Ureter (tissue), 1 donor: ENCODE measurements at regions not wholly inside any gene's neighbourhood (a gene's known extent, or its start where the extent isn't known, plus 50 kb on each side); places are given as distances from the start of the nearest gene placed in this dataset.

Experiments
- DNase-seq: peaks from one replicate; pipeline ENCODE4 v3.0.0-alpha.2; 2020; ENCODE audit warnings: low spot score
- donor health status: DM: yes; HTN: yes; CAD: no.

DNA sequence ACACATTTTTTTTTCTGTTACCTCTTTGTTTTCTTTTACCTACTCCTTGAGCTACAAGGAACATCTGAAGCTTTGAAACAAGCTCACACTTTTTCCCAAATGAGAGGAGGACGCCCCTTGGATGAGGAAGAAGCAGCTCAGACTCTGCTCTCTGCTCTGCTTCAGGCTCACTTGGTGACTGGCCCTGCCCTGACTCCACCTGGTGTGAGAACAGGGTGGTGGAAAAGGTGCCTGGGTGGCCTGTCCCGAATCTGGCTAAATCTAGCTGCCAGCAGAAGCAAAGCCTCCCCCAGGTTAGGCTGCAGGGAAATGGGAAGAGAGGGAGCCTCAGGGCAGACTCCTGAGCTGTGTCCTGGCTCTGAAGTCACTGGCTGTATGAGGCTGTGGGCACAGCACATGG is 68.0 kb upstream of the CEACAM8 start:
- no peak for DNase-seq

- no peak for DNase-seq
These were observed 65.6 kb upstream of the CEACAM8 start for GRCh38 chr19:42660353-42660752.

- DNase-seq, result no peak
These were observed 63.4 kb upstream of the CEACAM8 start for GRCh38 chr19:42658076-42658475.

GRCh38 chr19:42657556-42657955 is 62.8 kb upstream of the CEACAM8 start:
- DNase-seq, result no peak

DNA sequence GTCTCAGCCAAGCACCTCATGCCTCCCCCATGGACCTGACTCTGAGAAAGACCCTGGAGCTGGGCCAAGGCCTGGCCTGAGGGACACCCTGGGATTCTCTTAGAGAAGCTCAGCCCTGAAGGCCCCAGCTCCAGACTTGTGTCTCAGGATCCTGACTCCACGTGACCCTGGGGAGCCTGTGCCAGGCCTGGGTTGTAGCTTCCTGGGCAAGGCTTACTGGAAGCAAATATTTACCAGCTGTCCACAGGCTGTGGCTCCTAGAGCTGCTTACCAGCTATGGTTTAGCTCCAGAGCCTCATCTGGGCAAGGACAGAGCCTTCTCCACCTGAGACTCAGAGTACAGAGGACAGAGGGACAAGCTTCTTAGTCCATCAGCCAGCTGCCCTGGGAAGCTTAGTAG is 61.0 kb upstream of the CEACAM8 start:
- peak; percentile 58 for DNase-seq

- no peak for DNase-seq
These were observed 59.1 kb upstream of the CEACAM8 start for GRCh38 chr19:42653841-42654240.

GRCh38 chr19:42652021-42652420 is 57.3 kb upstream of the CEACAM8 start:
- DNase-seq, result no peak
